NAMALWA (cell line): ENCODE measurements at regions not wholly inside any gene's neighbourhood (a gene's known extent, or its start where the extent isn't known, plus 50 kb on each side); places are given as distances from the start of the nearest gene placed in this dataset.
"Not testable (repeated sequence)": the region's sequence is repeated elsewhere in the genome, so short reads cannot be mapped to it uniquely, and the experiment has no call there.

Source experiments
- DNase-seq: peaks from one replicate; pipeline ENCODE4 v3.0.0-alpha.2; 2015; ENCODE audit warnings: low spot score

- DNase-seq, result no peak
These were observed 174.1 kb upstream of the MDFIC2 start for GRCh38 chr3:70486414-70487017.

GRCh38 chr3:70476174-70476573 is 163.7 kb upstream of the MDFIC2 start:
- DNase-seq, result no peak

- DNase-seq, result no peak
These were observed 159.3 kb upstream of the MDFIC2 start for GRCh38 chr3:70471464-70472342.

GRCh38 chr3:70466096-70466495 is 153.7 kb upstream of the MDFIC2 start:
- no peak for DNase-seq

GRCh38 chr3:70464876-70465275 is 152.4 kb upstream of the MDFIC2 start:
- DNase-seq, result no peak

- no peak for DNase-seq
These were observed 152.0 kb upstream of the MDFIC2 start for GRCh38 chr3:70464465-70464864.

GRCh38 chr3:70450220-70450619 is 137.8 kb upstream of the MDFIC2 start:
- not testable (repeated sequence) for DNase-seq

GRCh38 chr3:70435422-70435821 is 123.0 kb upstream of the MDFIC2 start:
- DNase-seq, result not testable (repeated sequence)

GRCh38 chr3:70433091-70433490 is 120.7 kb upstream of the MDFIC2 start:
- no peak for DNase-seq

GRCh38 chr3:70431911-70432310 is 119.5 kb upstream of the MDFIC2 start:
- no peak for DNase-seq

- DNase-seq, result no peak
These were observed 113.6 kb upstream of the MDFIC2 start for GRCh38 chr3:70426071-70426470.

- DNase-seq, result no peak
These were observed 109.1 kb upstream of the MDFIC2 start for GRCh38 chr3:70421506-70421905.

- no peak for DNase-seq
These were observed 96.6 kb upstream of the MDFIC2 start for GRCh38 chr3:70409018-70409417.

- no peak for DNase-seq
These were observed 87.8 kb upstream of the MDFIC2 start for GRCh38 chr3:70400194-70400593.

GRCh38 chr3:70393881-70394612 is 81.6 kb upstream of the MDFIC2 start:
- DNase-seq, result no peak

- no peak for DNase-seq
These were observed 79.8 kb upstream of the MDFIC2 start for GRCh38 chr3:70392227-70392626.

- no peak for DNase-seq
These were observed 75.5 kb upstream of the MDFIC2 start for GRCh38 chr3:70387889-70388288.

GRCh38 chr3:70386846-70387245 is 74.4 kb upstream of the MDFIC2 start:
- DNase-seq, result no peak

GRCh38 chr3:70386043-70386442 is 73.6 kb upstream of the MDFIC2 start:
- no peak for DNase-seq

- DNase-seq, result no peak
These were observed 71.0 kb upstream of the MDFIC2 start for GRCh38 chr3:70383360-70383831.

GRCh38 chr3:70374179-70374578 is 61.7 kb upstream of the MDFIC2 start:
- no peak for DNase-seq
